Panc1 (cell line): ENCODE measurements at regions not wholly inside any gene's neighbourhood (a gene's known extent, or its start where the extent isn't known, plus 50 kb on each side); places are given as distances from the start of the nearest gene placed in this dataset.

Experiments used
- POLR2AphosphoS5 ChIP-seq: IDR thresholded peaks from 2 replicates; pipeline ENCODE4 v1.6.1; 2012; ENCODE audit warnings: mild to moderate bottlenecking, low read depth, low read length, moderate library complexity
- SIN3A ChIP-seq: IDR thresholded peaks from 2 replicates; pipeline ENCODE4 v1.6.1; 2012; ENCODE audit warnings: low read depth, mild to moderate bottlenecking, low read length, moderate library complexity, borderline replicate concordance; ENCODE audit not compliant: insufficient read depth
- TCF7L2 ChIP-seq: IDR thresholded peaks from 2 replicates; pipeline ENCODE4 v1.6.1; 2011; ENCODE audit warnings: mild to moderate bottlenecking, low read depth, low read length, inconsistent platforms
- TF ChIP-seq, protein P1 (sequence below): fragments of 450-650 bp; IDR thresholded peaks from 2 replicates; pipeline ENCODE4 v1.5.1; 2017; ENCODE audit warnings: mild to moderate bottlenecking

DNA sequence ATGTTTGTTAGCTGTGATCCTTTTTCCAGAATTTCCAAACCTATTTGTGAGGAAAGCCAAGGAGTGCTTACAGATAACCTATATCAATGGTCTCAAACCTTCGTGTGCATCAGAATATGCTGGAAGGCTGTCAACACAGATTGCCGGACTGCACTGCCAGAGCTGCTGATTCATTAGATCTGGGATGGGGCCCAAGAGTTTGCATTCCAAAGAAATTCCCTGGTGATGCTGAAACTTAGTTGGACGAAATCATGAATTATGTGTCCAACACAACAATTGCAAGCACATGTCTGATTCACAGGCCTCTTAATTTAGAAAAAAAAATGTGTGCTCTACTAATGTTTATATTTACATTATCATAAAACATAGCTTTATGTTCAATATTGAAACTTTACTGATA lies 544.0 kb upstream of the AMOT start:
- TF ChIP-seq TCF7L2 = no peak
- TF ChIP-seq, protein P1, sequence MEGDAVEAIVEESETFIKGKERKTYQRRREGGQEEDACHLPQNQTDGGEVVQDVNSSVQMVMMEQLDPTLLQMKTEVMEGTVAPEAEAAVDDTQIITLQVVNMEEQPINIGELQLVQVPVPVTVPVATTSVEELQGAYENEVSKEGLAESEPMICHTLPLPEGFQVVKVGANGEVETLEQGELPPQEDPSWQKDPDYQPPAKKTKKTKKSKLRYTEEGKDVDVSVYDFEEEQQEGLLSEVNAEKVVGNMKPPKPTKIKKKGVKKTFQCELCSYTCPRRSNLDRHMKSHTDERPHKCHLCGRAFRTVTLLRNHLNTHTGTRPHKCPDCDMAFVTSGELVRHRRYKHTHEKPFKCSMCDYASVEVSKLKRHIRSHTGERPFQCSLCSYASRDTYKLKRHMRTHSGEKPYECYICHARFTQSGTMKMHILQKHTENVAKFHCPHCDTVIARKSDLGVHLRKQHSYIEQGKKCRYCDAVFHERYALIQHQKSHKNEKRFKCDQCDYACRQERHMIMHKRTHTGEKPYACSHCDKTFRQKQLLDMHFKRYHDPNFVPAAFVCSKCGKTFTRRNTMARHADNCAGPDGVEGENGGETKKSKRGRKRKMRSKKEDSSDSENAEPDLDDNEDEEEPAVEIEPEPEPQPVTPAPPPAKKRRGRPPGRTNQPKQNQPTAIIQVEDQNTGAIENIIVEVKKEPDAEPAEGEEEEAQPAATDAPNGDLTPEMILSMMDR = no peak
- TF ChIP-seq POLR2AphosphoS5 = no peak
- no peak for TF ChIP-seq SIN3A
